ENCODE measurements at regions not wholly inside any gene's neighbourhood (a gene's known extent, or its start where the extent isn't known, plus 50 kb on each side); places are given as distances from the start of the nearest gene placed in this dataset.

DNA sequence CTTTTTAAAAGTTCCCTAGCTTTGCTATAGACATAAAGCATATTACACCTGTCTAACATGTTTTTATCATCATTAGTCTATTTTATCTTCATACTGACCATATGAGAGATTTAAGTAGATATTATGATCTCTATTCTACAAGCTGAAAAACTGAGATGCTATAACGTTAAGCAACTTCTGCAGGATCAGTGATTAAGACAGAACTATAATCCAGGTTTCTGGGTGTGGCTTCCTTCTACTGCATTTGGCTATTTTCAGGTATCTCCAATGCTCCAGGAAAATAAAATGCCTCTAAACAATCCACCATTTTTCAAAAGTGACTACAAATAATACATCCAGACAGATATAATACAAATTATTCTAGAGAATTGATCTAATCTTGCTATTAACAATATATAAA is 53.4 kb downstream of the RGS2 start:
- Histone ChIP-seq H3K27ac (no peak overlapping the region), H3K9me3 (no peaks in the 10 kb centered on the region), H3K4me3 (no peak overlapping the region), H3K27me3 (replicated peaks; ENCODE audit: insufficient read depth) (no peaks in the 10 kb centered on the region), H3K4me1 (ENCODE audit: control insufficient read depth in 1 of 2, low read depth in 2 of 2) (peaks cover 0 to 2% of the 10 kb centered on the region in 2 donors), H3K36me3 (no peaks in the 10 kb centered on the region)
- ATAC-seq (ENCODE audit: insufficient number of reproducible peaks, low FRiP score, low read depth) (no peak), DNase-seq (ENCODE audit: low spot score) (no peak)
- TF ChIP-seq, protein P1, sequence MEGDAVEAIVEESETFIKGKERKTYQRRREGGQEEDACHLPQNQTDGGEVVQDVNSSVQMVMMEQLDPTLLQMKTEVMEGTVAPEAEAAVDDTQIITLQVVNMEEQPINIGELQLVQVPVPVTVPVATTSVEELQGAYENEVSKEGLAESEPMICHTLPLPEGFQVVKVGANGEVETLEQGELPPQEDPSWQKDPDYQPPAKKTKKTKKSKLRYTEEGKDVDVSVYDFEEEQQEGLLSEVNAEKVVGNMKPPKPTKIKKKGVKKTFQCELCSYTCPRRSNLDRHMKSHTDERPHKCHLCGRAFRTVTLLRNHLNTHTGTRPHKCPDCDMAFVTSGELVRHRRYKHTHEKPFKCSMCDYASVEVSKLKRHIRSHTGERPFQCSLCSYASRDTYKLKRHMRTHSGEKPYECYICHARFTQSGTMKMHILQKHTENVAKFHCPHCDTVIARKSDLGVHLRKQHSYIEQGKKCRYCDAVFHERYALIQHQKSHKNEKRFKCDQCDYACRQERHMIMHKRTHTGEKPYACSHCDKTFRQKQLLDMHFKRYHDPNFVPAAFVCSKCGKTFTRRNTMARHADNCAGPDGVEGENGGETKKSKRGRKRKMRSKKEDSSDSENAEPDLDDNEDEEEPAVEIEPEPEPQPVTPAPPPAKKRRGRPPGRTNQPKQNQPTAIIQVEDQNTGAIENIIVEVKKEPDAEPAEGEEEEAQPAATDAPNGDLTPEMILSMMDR (IDR thresholded peaks at IDR 0.05): no peak

DNA sequence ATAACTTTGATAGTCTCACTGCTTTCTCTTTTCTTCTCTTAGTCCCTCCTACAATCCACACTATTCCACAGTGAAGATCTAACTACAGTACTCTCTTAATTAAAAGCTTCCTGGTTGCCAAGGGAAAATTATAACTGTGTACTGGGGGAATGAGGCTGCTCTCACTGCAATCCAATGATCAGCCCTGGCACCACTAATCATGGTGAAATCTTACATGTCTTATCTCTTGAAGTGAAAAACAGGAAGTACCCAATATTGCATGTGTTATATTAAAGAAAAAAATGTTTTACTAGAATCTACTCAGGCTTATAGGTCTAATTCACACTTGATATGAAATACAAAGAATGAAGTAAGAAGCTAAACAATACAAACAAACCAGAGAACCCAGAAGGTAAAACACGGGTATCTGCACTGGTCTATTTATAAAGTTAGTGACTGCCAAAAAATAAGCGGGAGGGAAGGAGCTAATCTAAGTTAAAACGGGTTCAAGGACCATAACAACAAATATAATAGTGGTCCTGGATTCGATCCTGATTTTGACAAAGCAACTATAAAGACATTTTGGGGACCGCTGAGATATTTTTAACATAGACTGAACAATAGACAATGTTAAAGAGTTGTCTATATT is 57.5 kb downstream of the RGS2 start:
- ATAC-seq (ENCODE audit: insufficient number of reproducible peaks, low FRiP score, low read depth) (no peak), DNase-seq (ENCODE audit: low spot score) (no peak)
- peaks cover 0 to 2% of the 10 kb centered on the region in 2 donors for H3K4me1 ChIP-seq (ENCODE audit: control insufficient read depth in 1 of 2, low read depth in 2 of 2)
- H3K9me3 ChIP-seq: no peaks in the 10 kb centered on the region
- TF ChIP-seq, protein P1 (IDR thresholded peaks at IDR 0.05): no peak
- H3K36me3 ChIP-seq: no peaks in the 10 kb centered on the region
- H3K4me3 ChIP-seq: no peak overlapping the region
- no peak overlapping the region for H3K27ac ChIP-seq
- H3K27me3 ChIP-seq (replicated peaks; ENCODE audit: insufficient read depth): no peaks in the 10 kb centered on the region

DNA sequence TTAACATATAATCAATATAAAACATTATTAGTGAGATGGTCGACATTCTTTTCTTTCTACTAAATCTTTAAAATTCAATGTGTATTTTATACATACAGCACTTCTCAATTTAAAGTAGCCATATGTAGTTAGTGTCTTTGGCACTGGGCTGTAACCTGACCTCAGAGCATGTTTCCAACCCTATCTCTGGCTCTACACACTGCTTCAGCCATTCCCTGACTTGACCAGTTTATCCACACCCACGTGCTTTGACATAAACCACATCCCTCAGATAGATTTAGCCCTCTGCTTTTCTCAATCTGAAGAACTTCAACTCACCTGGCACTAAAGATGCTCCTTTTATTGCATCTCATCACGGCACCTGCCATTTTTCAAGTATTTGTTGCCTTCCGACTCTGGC is 58.3 kb downstream of the RGS2 start:
- H3K27ac ChIP-seq: no peak overlapping the region
- H3K4me3 ChIP-seq: no peak overlapping the region
- H3K4me1 ChIP-seq (ENCODE audit: control insufficient read depth in 1 of 2, low read depth in 2 of 2): peaks cover 0 to 2% of the 10 kb centered on the region in 2 donors
- H3K36me3 ChIP-seq: no peaks in the 10 kb centered on the region
- H3K27me3 ChIP-seq (replicated peaks; ENCODE audit: insufficient read depth): no peaks in the 10 kb centered on the region
- no peaks in the 10 kb centered on the region for H3K9me3 ChIP-seq
- no peak for DNase-seq (ENCODE audit: low spot score)
- TF ChIP-seq, protein P1 (IDR thresholded peaks at IDR 0.05): no peak
- no peak for ATAC-seq (ENCODE audit: insufficient number of reproducible peaks, low FRiP score, low read depth)

DNA sequence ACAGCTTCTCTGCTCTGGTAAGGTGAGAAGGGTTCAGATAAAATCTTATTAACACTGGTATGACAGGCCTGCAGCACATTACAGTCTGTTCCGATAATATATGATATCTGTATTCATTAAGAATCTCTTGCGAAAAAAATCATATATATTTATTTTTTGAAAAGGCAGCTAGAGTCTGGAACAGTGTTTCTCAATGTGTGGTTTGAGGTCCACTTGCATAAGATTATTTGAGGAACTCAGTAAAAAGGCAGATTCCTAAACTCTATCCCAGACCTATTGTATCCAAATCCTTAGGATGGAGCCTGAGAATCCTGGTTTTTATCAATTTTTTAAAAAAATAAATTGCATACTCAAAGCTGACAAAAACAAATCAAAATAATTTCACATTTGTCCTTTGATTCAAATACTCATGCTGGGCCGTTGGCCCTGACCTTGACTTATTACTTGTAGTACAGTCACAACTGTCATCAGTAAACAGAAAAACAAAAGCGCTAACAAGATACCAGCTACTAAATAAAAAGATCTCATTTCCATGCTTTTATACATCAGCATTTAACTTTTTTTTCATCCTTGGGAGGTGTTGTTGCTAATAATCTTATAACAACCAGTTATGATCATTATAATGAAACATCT is 60.6 kb downstream of the RGS2 start:
- H3K4me1 ChIP-seq (ENCODE audit: control insufficient read depth in 1 of 2, low read depth in 2 of 2): peaks cover 0 to 2% of the 10 kb centered on the region in 2 donors
- H3K27ac ChIP-seq: no peak overlapping the region
- no peak for DNase-seq (ENCODE audit: low spot score)

DNA sequence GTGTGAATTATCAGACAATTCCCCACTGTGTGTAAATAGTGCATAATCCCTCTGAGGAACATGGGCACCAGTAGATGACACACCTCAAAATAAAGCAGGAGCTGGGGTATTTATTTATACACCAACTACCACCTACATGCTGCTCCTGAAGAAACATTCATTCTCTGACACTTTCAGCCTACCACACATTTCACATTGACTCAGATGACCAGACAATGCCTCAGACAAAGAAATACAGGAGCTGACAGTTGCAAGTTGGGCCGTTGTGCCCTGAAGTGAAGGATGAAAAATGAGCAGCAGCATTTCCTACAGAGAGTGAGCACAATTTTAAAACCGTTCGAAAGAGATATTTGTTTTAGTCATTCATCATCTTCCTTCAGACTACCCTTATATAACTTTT is 63.2 kb downstream of the RGS2 start:
- Histone ChIP-seq H3K9me3 (no peaks in the 10 kb centered on the region), H3K4me1 (ENCODE audit: control insufficient read depth in 1 of 2, low read depth in 2 of 2) (peaks cover 0 to 5% of the 10 kb centered on the region in 2 donors), H3K36me3 (no peaks in the 10 kb centered on the region), H3K27ac (no peak overlapping the region), H3K27me3 (replicated peaks; ENCODE audit: insufficient read depth) (no peaks in the 10 kb centered on the region), H3K4me3 (no peak overlapping the region)
- no peak for ATAC-seq (ENCODE audit: insufficient number of reproducible peaks, low FRiP score, low read depth)
- TF ChIP-seq, protein P1 (IDR thresholded peaks at IDR 0.05): no peak
- no peak for DNase-seq (ENCODE audit: low spot score)

More for the DNA sequence above, 60.6 kb downstream of the RGS2 start:
- no peaks in the 10 kb centered on the region for H3K9me3 ChIP-seq
- TF ChIP-seq, protein P1 (IDR thresholded peaks at IDR 0.05): no peak
- H3K36me3 ChIP-seq: no peaks in the 10 kb centered on the region
- no peaks in the 10 kb centered on the region for H3K27me3 ChIP-seq (replicated peaks; ENCODE audit: insufficient read depth)
- H3K4me3 ChIP-seq: no peak overlapping the region
- no peak for ATAC-seq (ENCODE audit: insufficient number of reproducible peaks, low FRiP score, low read depth)
